Transverse colon (tissue), 4 donors: ENCODE measurements at regions not wholly inside any gene's neighbourhood (a gene's known extent, or its start where the extent isn't known, plus 50 kb on each side); places are given as distances from the start of the nearest gene placed in this dataset.

Experiments
- EP300 ChIP-seq: sonication (generic); formaldehyde crosslinking; IDR thresholded peaks from one replicate; pipeline ENCODE4 v1.6.1; 2017; ENCODE audit warnings: antibody characterized with exemption, low read depth
- POLR2A ChIP-seq: fragments of 450-650 bp; IDR thresholded peaks from one replicate; pipeline ENCODE4 v1.6.1; 2016; ENCODE audit warnings: antibody characterized with exemption, mild to moderate bottlenecking, moderate library complexity
- POLR2AphosphoS5 ChIP-seq, 3 donors: sonication (generic); formaldehyde crosslinking; IDR thresholded peaks; one replicate each; pipeline ENCODE4 v1.6.1; 2016; ENCODE audit warnings: antibody characterized with exemption in 3 of 3
- TF ChIP-seq, protein P1 (sequence below), 5 experiments: fragments of 200-600 bp in 3 of 5; fragments of 450-650 bp in 2 of 5; sonication (generic) in 3 of 5; IDR thresholded peaks; 1 replicate in 2 of 5; 2 replicates in 3 of 5; pipeline ENCODE4 v1.5.1; 2016 to 2017; ENCODE audit warnings: antibody characterized with exemption in 5 of 5, inconsistent platforms in 3 of 5, mild to moderate bottlenecking in 2 of 5, moderate library complexity in 1 of 5

DNA sequence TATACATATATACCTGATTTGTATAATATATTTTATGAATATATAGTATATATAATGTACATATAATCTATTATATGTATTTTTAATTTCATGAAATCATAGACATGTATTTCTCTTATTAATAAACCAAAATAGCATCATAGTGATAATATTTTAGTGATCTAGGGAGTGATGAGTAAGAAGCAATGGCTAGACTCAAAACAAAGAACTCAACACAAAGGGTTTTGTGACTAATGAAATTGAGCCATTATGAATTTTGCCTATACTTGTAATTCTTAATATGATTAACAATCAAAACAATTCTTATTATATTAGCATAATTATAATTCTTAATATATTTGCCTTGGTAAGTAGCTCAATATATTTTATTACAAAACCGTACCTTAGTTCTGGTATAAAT, 1614.1 kb upstream of the TMEFF2 start:
- no peak for TF ChIP-seq POLR2A
- TF ChIP-seq, protein P1, sequence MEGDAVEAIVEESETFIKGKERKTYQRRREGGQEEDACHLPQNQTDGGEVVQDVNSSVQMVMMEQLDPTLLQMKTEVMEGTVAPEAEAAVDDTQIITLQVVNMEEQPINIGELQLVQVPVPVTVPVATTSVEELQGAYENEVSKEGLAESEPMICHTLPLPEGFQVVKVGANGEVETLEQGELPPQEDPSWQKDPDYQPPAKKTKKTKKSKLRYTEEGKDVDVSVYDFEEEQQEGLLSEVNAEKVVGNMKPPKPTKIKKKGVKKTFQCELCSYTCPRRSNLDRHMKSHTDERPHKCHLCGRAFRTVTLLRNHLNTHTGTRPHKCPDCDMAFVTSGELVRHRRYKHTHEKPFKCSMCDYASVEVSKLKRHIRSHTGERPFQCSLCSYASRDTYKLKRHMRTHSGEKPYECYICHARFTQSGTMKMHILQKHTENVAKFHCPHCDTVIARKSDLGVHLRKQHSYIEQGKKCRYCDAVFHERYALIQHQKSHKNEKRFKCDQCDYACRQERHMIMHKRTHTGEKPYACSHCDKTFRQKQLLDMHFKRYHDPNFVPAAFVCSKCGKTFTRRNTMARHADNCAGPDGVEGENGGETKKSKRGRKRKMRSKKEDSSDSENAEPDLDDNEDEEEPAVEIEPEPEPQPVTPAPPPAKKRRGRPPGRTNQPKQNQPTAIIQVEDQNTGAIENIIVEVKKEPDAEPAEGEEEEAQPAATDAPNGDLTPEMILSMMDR (IDR thresholded peaks at IDR 0.05): no peak
- TF ChIP-seq EP300: no peak
- TF ChIP-seq POLR2AphosphoS5 (IDR thresholded peaks at IDR 0.05): no peak
